ENCODE measurements at regions not wholly inside any gene's neighbourhood (a gene's known extent, or its start where the extent isn't known, plus 50 kb on each side); places are given as distances from the start of the nearest gene placed in this dataset.

DNA sequence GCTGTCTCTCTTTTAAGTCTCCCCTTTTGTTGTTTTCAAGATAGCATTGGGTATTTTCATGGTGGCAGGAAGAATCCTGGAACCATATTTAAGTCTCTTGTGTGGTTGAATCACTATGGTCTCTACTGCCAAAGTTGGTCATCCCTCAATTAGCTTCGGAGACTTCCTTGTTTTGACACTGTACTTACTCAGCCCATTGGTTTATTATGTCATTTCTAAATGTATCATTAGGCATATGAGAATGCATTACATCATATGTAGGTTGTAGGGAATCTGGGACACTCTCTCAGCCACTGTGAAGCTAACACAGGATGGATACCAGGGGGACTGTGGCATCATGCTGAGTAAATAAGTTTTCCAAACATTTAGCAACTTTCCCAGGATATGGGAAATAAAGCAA lies 211.8 kb downstream of the DTHD1 start:
- DNase-seq (ENCODE audit: low read depth in 3 of 3), result no peak

DNA sequence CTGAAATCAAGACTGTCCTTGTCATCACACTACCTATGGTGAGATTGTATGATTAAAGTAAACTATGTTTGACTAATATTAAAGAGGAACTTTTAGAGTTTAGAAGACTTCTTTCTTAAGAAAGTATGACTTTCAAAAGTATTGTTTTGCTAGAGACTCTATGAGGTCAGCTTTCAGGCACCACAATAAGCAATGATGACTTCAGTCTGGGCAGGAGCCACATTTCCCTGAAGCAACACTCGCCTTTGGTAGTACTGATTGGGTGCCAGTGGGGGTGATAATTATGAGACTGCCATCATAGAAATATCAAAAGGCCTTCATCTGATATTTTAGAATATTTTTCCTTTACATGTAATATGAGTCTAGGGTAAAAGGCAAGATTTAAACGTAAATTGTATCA lies 212.6 kb downstream of the DTHD1 start:
- no peak for DNase-seq (ENCODE audit: low read depth in 3 of 3)

DNA sequence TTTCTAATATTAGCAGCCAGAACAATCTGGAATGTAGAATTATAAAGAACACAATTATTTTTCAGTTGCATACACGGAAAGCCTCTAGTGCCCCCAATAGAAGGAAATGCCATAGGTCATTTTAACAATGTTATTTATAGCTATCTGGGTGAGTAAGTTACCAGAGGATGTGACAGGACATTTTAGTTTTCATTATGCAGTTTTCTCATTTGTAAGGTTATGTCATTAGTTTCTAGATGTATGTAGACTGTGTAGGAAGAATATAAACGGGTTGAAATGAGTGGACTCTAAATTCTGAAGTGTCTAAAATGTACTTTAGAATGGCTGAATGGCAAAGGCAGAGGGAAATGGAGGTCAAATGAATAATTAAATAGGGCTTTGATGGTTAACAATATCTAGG lies 213.3 kb downstream of the DTHD1 start:
- no peak for DNase-seq (ENCODE audit: low read depth in 3 of 3)

DNA sequence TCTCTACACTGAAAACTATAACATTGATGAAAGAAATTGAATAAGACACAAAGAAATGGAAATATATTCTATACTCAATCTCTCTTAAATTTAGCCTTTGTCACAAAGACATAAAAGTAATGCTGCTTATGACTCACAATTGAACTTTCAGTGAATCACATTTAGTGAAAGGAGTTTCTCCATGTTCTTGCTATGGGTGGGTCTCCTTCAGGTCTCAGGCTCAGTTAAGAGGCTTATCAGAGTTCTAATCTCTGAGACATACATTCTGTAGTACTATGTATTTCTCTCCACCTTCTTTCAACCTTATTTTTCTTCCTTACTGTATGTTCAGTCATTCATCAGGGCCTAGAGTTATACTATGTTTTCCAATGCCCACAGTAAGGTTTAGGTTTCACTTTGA lies 220.9 kb downstream of the DTHD1 start:
- no peak for DNase-seq (ENCODE audit: low read depth in 3 of 3)

DNA sequence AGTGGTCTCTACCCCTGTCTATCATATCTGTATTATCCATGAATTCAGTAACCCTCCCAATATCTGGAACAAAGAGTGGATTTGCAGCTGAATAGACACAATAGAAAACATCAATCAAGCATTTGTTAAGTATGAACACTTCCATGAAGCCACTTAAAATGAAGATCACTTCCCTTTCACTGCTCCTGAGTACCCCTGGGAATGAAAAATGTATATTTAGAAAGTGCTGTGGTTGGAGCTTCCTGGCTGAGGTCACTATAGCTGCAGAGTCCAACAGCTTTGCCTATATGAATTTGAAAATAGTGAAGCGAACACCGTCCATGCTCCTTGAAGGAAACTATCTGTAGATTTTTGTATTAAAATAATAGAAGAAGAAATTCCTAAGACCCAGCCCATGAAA lies 227.0 kb downstream of the DTHD1 start:
- DNase-seq (ENCODE audit: low read depth in 3 of 3), result no peak

DNA sequence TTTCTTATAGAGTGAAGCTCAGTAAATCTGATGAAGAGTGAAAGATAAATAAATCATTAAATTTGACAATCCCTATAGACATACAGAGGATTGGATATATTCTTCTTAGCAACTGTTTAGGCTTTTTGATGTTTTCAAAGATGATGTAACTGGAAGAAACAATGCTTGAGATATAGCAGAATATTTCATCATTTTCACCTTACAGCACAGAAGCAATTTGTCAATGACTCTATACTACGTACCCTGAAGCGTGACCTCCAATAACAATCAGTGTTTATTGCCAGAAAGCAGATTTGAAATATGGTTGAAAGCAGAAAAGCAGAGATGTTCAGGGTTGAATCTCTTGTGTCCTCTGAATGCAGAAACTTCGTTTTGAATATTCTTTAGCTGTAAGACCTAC lies 228.4 kb downstream of the DTHD1 start:
- DNase-seq (ENCODE audit: low read depth in 3 of 3), result no peak

DNA sequence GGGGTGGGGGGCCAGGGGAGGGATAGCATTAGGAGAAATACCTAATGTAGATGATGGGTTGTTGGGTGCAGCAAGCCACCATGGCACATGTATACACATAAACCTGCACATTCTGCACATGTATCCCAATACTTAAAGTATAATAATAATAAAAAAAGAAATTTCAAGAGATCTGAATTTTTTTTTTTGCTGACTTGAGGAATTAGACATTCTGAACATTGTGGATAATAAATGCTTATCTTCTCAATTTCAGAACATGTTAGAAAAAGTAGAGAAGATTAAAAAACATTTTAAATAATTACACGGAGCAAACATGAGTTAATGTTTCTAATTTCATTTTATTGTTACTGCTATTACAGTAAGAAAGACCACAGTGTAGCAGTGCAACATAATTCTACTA lies 230.4 kb downstream of the DTHD1 start:
- DNase-seq (ENCODE audit: low read depth in 3 of 3), result no peak

DNA sequence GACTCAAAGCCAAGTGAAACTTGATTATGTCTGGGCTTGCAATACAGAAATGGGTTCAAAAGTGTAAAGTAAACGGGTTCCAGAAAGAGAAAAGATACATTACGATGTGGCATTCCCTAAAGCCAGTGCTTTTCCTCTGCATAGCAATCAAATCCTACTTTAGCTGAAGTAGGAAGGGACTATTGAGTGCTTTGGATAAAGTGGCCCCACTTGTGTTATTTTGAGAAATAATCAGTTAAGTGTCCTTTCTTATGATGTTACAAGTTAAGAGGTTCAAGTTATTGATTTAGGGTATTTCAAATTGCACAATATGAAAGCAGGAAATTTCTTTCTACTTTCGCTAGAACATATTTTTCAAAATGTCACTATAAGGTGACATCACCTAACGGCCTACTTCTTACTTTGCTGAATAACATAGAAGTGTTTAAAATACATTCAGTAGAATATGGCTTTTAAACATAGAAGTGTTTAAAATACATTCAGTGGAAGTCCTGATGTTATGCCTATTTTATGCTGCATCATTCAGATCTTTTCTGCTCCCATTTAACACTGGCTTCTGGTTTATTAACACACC lies 235.2 kb downstream of the DTHD1 start:
- DNase-seq (ENCODE audit: low read depth in 3 of 3), result no peak

DNA sequence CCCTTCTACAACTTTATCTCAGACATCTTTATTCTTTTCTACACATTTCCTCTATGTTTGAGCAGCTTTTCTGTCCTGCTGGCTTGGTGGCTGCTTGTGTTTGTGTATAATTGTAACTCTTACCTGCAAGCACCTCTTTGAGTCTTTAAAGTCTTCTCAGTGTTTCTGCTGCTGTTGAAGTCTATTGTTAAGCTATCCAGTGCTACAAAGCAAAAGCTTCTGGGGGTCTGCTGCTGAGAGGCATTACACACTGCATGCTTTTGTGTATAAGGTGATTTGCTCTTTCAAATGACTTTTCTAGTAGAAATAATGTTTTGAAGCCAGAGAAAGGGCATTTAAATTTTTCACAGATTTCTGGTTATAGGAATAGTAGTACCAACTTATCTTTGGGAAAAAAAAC lies 241.8 kb downstream of the DTHD1 start:
- no peak for DNase-seq (ENCODE audit: low read depth in 3 of 3)

DNA sequence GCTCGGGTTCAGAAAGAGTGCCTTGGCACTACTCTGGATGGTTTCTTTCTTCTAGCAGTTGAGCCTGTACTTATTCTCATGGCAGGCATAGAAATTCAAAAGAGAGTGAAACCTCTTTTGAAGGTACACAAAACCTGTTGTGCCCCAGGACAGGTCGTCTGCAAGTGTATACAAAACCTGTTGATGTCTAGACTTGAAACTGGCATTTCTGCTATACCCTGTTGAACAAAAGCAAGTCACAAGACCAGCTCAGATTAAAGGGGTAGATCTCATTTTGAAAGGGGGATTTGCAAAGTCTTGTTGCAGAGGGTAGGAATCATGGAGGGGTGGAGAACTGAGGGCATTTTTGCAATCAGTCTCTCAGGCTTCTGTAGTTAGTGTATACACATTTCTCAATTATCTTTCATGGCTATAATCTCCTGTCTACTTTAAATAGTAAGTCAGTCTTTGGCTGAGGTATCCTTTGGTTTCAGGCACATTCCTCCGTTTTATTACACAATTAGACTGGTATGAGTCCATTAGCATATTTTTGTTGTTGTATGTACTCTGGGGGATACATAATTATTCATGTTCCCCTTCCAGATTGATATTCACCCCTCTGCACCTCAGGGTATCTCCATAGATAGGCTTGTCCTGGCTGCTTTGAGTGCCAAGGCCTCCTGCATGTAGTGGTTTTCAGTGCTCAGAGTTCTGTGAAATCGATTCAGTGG lies 251.4 kb downstream of the DTHD1 start:
- DNase-seq (ENCODE audit: low read depth in 3 of 3), result no peak

DNA sequence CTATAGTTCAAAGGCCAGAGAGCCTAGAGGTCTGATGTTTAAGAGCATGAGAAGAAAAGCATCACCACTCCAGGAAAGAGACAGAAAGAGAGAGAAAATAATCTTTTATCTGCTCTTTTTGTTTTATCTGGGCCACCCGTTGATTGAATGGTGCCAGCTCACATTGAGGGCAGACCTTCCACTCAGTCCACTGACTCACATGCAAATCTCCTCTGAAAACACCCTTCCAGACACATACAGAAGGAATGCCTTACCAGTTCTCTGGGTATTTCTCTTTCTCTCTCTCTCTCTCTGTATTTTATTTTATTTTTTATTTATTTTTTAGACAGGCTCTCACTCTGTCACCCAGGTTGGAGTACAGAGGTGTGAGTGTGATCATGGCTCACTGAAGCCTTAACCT lies 252.5 kb downstream of the DTHD1 start:
- no peak for DNase-seq (ENCODE audit: low read depth in 3 of 3)

DNA sequence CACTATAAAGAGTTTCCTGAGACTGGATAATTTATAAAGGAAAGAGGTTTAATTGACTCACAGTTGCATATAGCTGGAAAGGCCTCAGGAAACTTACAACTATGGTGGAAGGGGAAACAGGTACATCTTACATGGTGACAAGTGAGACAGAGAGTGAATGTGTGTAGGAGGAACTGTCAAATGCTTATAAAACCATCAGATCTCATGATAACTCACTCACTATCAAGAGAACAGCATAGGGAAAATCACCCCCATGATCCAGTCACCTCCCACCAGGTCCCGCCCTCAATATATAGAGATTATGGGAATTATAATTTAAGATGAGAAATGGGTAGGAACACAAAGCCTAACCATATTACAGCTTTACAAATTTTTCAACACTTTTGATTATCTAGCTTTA lies 266.0 kb downstream of the DTHD1 start:
- no peak for DNase-seq (ENCODE audit: low read depth in 3 of 3)

DNA sequence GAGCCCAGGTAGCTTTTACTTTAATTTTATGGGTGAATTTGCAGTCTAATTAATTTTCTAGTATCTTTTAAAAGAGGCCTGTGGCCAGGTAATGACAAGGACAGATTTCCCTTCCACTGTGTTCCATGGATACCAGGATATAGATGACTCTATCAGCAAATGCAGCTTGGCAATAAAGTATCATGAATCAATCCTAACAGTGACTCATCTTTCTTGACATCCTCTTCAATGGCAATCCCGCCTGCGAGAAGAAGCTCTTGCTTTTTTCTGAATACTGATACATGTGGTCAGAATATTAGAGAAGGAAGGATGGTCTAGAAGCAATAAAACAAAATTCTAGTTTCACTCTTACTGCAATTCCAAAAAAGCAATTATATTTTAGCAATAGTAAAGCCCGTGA lies 267.8 kb downstream of the DTHD1 start:
- DNase-seq (ENCODE audit: low read depth in 3 of 3), result no peak

DNA sequence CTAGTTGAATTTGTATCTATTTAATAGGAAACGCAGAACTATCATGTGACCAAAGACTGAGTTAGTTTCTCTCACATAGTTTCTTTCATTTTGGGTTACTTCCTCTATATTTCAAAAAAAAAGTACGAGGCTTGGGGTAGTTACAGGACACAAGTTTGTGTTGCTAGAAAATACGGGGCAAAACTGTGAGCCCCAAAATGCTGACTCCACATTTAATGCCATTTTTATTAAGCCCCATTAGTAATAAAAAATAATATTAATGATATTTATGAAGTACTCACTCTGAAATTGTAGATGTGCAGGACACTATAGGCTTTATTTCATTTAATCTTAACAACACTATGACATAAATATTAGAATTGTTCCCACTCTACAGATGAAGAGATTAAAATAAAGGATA lies 268.6 kb downstream of the DTHD1 start:
- DNase-seq (ENCODE audit: low read depth in 3 of 3), result no peak

DNA sequence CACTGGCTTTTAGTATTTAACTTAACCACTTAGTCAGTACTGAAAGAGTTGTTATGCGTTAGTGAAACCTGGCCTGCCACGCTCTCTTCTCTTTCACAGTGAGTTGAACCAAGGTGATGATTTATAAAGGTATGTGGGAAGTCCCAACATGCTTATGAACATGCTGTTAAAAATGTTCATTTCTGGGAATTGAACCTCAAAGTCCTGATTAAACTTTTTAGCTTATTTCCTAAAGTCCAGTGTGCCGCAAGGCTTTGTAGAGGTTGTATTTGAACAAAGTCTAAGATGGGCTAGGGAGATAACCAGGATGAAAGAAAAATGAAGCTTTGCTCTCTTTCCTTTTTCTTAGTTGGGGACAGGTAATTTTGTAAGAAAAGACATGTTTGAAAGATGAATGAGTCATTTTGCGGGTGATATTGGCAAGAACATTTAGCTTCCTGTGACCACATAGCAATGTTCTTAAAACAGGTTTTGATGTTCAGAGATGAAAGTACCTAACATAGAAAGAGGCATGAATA lies 270.3 kb downstream of the DTHD1 start:
- DNase-seq (ENCODE audit: low read depth in 3 of 3), result peak in 2 of 3 donors; percentile 11 to 12

DNA sequence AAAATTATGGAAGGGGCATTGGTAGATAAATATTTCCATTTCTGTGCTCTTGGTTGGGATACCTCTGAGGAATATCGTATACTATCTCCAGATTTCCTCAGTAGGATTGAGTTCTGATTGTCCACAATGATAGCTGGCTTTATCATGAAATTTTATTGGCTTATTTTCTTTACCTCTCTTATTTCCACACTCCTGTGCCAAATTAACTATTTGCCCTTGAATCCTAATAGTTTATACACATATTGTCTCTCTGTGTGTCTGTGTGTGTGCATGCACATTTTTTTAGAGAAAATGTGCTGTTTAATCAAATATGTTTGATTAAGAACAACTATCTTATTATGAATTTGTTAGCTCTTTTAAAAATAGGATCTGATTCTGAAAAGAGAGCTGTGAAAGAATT lies 271.6 kb downstream of the DTHD1 start:
- DNase-seq (ENCODE audit: low read depth in 3 of 3), result no peak

DNA sequence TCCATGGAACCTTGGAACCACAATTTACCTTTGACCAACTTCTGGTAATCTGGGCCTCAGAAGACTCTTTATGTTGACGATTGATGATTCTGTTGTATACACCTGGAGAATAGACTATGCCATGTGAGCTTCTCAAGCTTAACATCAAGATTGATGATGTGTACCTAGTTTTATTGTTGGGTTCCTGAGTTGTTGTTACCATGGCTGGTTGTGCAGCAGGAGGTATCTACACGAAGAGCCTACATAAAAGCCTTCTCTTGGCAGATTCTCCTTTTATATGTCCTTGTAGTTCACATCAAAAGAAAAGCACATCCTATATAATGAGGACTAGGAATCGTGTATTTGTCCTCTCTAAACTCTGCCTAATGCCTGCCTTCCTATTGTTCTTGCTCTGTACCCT lies 272.0 kb downstream of the DTHD1 start:
- no peak for DNase-seq (ENCODE audit: low read depth in 3 of 3)

DNA sequence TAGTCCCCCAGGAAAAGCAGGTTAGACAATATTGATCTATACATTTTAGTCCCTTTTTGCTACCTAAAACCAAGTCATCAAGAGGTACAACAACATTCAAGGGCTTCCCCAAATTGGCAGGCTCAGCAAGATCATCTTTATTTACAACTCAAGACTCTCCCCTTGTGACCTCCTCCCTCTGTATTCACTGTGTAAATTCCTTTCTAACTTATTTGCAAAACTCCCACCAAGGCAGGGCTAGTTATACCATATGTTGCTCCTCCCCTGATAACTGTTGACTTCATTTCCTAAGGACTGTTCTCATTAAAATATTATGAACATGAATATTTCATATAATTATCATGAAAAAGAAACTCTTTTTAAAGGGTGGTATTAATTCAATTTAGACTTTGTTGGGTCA lies 275.6 kb downstream of the DTHD1 start:
- no peak for DNase-seq (ENCODE audit: low read depth in 3 of 3)

DNA sequence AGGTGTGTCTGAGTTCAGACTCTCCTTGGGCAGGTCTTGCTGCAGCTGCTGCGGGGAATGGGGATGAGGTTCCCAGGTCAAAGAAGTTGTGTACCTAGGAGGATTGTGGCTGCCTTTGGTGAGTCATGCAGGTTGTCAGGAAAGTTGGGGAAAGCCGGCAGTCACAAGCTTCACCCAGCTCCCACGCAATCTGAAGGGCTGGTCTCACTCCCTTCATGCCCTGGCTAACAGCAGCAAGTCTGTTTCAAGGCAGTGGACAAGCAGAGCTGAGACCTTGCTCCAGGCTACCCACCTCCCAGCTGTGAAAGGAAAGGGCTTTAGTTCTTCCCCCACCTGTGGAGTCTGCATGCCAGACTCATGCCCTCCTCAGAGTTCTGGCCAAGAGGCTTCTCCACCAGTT lies 287.2 kb downstream of the DTHD1 start:
- DNase-seq (ENCODE audit: low read depth in 3 of 3), result no peak

DNA sequence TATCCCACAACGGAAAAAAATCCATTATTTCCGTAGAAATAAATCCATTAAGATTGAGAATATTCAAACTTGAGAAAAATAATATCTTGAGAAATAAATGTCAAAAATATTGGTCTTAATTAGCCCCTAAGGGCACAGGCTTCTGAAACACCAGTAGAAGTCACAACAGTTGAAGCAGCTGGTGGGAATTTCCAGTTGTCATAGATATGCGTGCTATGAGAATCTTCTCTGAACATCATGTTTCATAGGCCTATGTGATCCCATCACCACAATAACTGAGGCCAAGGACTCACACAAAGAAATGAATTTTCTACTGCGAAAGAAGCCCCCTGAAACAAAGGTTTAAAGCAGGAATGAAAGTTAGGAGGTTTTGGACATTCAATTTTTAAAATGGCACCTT lies 292.0 kb downstream of the DTHD1 start:
- DNase-seq (ENCODE audit: low read depth in 3 of 3), result no peak

DNA sequence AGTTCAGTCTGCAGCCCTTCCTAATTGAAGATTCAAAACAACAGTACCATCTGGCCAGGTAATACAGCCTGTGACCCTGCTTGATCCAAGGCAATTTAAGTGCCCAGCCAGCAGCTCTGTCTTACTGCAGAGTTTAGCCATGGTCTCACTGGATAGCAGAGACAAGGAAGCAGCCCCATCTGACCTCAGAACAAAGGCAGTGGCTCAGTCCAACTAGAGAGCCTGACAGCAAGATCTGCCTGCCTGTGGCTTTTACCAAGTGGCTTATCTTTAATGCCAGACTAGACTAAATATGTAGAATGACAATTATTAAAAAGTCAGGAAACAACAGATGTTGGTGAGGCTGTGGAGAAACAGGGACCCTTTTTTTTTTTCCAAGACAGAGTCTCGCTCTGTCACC lies 293.4 kb downstream of the DTHD1 start:
- no peak for DNase-seq (ENCODE audit: low read depth in 3 of 3)

DNA sequence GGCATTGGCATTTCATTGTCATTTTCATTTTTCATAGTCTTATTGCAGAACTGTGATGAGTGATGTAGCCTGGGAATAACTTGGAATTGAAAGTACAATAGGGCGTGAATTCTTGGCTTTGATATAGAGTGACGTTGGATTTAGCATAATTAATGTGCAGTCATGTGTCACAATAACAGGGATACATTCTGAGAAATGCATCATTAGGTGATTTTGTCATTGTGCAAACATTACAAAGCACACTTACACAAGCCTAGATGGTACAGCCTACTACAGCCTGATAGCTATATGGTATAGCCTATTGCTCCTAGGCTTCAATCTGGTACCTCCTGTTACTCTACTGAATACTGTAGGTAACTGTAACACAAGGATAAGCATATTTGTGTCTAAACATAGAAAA lies 300.8 kb downstream of the DTHD1 start:
- DNase-seq (ENCODE audit: low read depth in 3 of 3), result no peak

DNA sequence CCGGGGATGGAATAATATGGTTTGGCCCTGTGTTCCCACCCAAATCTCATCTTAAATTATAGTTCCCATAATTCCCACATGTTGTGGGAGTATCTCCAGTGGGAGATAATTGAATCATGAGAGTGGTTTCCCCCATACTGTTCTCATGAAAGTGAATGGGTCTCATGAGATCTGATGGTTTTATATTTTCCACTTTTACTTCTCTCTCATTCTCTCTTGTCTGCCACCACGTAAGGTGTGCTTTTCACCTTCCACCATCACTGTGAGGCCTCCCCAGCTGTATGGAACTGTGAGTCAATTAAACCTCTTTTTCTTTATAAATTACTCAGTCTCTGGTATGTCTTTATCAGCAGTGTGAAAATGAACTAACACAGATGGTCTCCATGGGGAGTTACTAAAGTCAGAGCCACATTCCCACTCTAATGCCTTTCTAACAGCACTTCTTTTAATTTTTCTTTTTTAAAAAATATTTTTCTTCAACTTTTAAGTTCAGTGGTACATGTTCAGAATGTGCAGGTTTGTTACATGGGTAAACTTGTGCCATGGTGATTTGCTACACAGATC lies 306.6 kb downstream of the DTHD1 start:
- no peak for DNase-seq (ENCODE audit: low read depth in 3 of 3)

DNA sequence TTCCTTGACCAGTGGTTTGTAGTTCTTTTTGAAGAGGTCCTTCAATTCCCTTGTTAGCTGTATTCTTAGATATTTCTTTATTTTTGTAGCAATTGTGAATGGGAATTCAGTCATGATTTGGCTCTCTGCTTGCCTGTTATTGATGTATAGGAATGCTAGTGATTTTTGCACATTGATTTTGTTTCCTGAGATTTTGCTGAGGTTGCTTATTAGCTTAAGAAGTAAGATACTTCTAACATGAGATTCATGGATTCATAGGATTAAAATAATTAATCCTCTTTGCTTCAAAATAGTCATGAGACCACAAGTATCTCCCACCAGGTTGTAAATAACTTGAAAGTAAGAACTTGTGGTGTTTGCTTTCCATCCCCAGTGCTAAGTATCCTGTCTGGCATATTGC lies 308.9 kb downstream of the DTHD1 start:
- DNase-seq (ENCODE audit: low read depth in 3 of 3), result no peak
